Activated effector memory CD4-positive, alpha-beta T cell treated with anti-CD3 and anti-CD28 coated beads, Interleukin-2, amount 50 U/mL, for 16 hours (primary cell): ENCODE measurements at regions not wholly inside any gene's neighbourhood (a gene's known extent, or its start where the extent isn't known, plus 50 kb on each side); places are given as distances from the start of the nearest gene placed in this dataset.
"Not testable (repeated sequence)": the region's sequence is repeated elsewhere in the genome, so short reads cannot be mapped to it uniquely, and the experiment has no call there.

Experiments
- DNase-seq: peaks from one replicate; pipeline ENCODE4 v3.0.0-alpha.2; 2020

DNA sequence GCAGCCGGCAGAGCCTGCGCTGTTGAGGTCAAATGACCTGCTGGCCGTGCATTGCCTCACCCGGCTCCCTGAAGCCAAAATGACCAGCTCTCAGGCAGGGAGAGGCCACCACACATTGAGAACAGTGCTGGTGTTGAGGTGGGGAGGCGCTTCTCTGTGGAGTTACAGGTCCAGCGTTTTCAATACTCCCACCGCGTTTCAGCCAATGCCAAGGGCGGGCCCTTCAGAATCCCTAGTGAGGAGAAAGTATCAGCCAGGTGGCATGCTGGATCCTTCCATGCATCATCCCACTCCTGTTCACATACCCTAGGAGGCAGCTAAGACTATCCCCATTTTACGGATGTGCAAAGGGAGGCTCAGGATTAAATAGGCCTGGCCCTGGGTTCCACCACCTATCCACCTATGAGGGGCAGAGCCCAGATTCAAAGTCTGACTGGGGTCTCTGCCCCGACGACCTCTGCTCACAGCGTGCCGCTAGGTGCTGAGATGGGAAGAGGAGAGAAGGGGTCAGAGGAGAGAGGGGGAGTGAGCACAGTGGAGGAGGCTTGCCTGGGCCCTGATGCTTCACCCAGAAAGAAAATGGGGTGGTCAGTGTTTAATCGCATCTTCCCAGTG, 137.6 kb upstream of the ID2 start:
- DNase-seq, result peak; percentile 66

DNA sequence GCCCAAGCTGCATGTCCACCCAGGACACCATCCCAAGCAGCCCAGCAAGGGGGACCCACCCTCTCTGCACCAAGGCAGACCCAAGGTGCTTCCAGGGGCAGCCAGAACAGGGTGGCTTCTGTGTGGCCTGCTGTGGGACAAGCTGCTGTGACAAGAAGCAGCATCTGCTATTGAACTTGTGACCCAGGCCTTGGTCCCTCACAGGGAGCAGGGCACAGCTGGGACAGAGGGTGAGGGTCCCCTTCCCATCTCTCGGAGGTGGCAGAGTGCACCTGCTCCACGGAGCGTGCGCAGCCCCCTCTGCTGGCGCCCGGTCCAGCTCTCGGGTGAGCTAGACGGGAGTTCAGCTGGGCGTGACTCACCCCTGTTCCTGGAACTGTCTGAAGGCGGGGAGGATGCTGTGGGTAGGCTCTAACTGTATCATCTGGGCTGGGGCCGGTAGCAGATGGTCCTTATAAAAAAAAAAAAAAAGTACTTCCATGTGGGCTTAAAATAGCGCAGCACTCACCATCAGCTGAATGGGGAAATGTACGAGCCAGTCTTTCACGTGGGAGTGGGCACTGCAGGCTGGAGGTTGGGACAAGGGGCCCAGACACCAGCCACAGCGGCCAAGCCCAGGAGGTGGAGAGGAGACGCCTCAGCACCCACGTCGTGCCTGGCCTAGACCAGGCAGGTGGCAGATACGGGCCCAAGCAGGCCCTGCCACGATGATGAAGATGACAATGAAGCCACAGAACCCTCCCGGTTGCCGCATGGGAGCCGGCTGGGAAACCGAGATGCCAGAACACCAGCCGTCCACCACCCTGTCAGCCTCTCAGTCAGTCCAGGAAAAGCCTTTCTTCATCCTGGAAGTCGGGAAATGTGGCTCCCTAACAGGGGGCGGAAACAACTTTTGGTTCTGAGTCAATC, 136.8 kb upstream of the ID2 start:
- peak; percentile 95 for DNase-seq

DNA sequence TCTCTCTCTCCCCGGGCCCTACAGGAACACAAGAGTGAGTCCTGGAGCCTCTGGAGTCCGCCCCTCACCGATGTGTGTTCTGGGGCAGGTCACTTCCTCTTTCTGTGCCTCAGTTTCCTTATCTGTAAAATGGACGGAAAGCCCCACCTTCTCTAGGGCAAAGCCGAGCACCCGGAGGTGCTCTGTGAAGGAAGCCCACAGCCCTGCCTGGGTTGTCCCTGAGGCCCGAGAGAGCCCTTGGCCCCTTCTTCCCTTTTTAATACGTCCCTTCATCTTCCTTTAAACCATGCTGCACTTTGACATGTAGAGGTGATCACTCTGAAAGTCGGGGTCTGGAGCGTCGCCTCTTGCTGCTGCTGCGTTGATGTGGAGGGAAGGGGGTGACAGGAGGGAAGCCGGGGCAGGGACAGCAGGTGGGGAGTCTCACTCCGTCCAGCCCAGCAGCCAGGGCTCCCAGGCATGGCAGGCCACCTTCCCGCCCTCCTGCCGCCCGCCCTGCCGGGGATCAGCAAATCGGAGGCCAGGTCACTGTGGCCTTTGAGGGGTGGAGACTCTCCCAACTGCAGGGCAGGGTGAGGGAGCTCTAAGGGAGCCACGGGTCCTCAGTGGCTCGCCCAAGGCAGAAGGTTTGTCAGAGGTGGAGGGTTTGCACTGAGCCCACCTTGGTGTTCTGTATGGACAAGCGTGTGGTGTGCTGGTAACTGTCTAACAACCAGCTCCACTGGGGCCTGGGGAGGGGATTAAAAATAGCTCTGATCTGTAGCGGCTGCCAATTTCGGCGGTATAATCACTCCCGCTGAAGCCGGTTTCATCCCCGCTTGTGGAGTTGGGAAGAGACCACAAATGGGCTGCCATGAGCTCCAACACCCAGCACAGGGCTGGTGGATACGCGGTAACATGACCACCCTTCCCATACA, 135.9 kb upstream of the ID2 start:
- no peak for DNase-seq

DNA sequence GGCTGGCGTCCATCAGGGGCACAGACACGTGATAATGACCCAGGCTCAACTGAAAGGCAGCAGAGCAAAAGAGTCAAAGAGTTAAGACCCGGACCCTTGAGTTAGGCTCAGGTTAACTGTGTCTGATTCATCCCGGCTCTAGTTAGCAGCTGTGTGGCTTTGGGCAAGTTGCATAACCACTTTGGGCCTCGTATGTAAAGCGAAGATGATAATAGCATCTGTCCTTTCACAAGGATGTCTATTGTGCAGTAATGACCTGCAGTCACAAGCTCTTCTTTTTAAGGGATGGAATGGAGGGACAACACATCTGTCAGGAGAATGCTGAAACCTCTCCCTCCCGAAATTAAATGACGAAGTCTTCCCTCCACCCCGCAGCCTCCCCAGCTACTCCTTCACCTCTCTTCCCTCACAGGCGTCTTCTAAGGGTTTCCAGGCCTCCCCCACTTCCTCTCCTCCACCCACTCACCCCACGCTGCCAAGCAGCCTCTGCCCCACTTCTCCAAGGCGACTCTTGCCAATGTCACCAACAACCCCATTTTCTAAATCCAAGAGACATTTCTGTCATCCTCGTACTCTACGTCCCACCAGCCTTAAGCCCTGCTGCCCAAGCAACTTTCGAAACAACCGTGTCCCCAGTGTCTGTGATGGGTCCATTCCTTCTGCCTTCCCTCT, 135.1 kb upstream of the ID2 start:
- DNase-seq, result peak; percentile 63

DNA sequence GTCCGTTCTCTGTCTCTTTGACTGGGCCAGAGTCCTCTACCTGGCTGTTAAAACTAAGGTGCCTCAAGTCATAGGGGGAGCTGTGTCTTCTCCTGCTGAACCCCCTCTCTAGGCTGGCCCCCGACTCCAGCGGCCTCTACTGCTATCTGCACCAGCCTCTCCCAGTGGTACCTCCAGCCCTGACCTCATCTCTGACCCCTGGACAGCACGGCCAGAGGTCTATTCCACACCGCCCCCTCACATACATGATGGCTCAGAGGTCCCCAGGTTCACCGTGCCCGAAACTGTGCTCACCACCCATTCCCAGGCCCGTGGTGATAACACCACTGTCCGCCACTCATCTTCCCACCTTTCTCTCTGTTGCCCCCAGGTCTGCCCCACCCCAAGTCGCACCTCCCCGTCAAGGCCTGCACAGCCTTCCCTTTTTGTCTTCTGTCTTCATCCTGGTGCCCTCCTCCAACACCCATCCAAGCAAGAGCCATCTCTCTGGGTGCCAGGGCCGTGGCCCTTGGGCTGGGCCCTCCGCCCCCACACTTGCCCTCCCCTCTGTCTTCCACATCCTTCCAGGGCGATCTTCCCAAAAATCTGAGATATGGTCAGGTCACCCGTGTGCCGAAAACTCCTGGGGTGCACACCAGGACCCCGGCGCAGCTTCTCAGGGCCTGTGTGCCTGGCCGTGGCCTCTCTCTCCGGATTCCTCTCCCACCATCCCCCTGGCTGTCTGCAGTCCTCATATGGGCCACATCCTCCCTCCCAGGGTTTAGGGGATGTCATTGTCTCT, 134.4 kb upstream of the ID2 start:
- peak; percentile 38 for DNase-seq

DNA sequence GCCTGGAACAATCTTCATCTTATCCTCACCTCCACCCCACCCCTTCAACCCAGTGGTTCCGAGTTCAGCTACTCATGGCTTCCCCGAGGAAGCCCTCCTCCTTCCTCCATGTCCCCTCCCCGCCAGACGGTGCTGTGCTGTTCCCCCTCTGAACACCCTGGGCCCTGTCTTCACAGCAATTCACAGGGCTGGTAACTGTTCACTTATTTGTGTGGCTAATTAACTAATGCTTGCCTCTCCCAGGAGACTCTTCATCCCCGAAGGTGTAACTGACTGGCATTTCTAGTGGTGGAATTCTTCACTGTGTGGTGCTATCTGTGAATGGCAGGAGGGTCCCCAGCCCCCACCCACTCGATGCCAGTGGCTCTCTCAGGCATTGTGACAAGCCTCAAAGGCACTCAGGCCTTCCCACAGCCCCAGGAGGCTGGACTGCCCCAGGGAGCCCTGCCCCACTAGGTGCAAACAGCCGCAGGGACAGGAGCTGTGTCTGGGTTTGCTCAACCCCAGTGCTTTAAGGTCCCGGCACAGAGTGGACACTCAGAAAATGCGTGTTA, 133.7 kb upstream of the ID2 start:
- peak; percentile 42 for DNase-seq

DNA sequence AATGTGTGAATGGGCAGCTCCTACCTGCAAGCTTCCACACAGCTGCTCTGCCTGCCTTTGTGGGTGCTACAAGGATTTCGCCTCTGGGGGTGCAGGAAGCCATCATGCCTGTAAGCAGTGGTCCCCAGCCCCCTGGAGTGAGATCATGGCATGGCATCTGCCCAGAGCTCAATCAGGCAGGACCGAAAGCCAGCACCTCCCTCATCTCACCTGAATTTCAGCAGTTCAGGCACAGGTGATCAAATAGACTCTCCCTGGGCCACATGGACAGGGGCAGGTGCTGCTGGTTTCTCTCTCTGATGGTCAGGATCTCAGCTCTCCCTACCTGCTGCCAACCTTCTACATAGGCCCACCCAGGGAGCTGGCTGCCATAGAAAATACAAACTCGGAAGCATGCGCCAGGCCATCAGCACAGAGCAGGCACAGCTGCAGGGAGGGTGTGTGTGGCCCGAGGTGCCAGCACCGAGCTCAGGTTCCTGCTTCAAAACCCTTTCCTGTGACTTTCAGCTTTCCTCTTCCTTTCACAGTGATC, 133.2 kb upstream of the ID2 start:
- DNase-seq, result peak; percentile 59

DNA sequence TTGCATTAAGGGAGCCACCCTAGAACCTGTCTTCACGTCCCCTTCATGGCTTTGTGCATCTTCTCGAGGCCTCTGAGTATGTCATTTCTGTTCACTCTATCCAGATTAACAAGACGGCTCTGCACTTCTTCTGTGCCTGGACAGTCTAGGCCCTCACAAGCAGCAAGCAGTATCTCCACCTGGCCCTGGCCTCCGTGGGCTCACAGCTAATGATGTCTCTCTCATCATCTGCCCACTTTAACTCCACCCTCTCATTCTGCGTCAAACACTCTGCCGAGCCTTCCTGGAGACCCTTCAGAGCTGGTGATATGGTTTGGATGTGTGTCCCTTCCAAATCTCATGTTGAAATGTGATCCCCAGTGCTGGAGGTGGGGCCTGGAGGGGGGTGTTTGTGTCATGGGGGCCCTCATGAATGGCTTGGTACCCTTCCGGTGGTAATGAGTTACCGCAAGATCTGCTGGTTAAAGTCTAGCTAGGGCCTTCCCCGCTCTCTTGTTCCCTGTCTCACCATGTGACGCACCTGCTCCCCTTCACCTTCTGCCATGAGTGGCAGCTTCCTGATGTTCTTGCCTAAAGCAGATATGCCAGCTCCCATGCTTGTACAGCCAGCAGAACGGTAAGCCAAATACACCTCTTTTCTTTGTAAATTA, 132.5 kb upstream of the ID2 start:
- peak; percentile 44 for DNase-seq

DNA sequence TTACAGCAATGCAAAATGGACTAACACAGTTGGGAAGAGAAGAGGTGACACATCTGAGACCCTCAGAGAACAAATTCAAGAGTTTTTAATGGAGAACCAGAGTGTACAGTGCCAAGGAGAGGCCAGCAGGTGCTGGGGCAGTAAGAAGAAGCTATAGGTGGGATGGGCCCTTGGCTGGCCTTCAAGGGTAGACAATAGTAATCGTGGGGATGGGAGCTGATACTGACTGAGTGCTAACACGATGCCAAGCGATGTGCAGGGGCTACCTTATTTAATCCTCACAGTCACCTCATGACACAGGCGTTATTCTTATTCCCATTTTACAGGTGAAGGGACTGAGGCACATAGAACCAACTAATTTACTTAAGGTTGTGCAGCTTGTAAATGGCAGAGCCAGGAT, 131.9 kb upstream of the ID2 start:
- DNase-seq, result peak; percentile 25

DNA sequence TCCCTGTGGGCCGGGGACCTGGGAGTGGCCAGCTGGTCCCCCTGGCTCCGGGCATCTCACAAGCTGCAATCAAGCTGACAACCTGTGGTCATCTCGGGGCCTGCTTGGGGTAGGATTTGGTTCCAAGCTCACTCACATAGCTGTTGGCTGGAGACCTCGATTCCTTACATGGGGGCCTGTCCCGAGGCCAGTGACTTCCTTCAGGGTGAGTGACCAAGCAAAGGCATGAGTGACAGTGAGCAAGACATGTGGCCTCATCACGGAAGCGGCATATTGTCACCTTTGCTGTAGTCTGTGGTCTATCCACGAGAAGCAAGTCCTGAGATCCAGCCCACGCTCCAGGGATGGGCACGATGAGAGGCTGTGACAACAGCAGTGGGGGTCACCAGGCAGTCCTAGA, 131.4 kb upstream of the ID2 start:
- DNase-seq, result peak; percentile 50

DNA sequence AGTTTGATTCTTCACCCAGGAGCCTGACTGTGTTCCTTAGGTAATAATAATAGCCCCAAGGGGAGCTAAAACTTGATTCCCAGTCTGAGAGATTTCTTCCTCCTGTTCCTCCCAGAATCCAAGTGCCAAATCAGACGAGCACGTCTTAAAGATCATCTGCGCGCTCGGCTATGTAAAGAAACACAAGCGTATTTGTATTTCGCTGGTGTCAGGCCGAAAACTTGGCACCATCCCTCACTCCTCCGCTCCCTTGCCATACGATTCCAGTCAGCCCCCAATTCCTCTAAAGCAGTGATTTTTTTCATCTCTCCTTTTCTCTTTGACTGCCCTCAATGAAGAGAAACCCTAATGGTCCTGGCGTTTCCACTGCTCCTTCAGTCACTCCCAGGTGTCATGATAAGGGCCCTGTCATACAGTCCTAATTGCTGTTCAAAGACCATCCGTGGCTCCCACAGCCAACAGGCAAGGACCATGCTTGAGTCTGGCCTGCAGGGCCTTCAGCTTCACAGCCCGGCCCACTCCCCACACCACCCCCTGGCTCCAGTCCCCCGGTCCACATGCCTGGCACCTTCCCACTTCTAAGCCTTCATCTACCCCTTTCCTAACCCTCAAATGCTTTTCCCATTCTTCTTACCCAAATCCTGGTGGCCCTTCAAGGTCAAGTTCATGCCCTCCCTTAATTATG, 130.8 kb upstream of the ID2 start:
- DNase-seq, result peak; percentile 38

DNA sequence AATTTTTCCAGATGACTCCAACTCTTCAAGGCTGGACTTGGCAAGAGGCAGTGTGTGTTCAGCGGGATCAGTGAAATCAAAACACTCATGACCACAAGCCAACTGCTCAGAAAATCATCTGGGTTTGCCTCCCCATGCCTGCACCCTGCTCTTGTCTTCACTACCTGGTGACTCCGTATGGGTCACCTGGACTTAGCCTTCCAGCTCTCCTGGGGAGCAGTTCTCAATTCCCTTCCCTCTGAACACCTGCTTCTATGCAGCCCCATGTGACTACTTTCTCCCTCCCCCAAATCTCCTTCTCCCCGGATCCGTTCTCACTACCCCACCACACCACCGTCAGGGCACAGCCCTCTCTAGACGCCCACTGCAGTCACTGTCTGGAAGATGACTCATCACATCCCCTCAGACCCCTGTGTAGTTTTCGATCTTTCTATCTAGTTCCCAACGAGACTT, 130.2 kb upstream of the ID2 start:
- DNase-seq, result peak; percentile 64

DNA sequence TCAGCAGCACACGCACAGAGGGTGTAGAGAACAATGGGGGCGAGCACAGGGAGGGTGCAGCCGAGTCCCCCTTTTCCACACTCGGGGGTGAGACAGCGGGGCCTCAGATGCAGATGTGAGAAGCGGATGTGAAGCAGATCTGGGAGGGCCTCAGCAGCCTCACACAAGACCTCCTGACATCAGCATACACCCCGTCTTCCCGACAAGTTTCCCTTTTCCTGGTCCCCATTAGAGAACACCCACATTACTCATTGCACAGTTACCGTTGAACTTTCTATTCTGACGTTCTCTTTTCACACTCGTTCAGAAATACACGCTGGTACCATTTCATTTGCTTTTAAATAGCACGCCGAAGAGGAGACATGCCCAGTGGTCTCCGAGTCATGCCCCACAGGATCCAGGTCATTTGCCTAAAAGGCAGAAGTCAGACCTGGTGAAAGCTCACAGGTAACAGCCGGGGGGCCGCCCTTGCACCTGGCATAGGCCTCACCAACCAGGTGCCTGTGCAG, 129.5 kb upstream of the ID2 start:
- DNase-seq, result peak; percentile 39

DNA sequence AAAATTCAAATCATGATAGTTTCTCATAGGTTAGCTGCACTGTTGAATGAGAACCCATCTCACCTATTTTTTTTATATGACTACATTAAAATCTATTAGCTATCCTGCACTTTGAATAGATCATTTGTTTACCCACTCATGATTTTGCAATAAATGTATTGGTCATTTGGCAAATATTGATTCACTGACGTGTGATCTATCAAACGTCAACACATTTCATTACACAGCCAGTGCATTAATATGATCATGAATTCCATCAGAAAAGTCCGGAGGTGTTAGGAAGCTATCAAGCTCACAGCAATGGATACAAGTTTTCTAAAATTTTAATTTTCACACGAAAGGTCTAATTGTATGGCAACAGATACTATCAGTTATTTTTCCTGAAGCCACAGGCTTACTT, 128.2 kb upstream of the ID2 start:
- no peak for DNase-seq

DNA sequence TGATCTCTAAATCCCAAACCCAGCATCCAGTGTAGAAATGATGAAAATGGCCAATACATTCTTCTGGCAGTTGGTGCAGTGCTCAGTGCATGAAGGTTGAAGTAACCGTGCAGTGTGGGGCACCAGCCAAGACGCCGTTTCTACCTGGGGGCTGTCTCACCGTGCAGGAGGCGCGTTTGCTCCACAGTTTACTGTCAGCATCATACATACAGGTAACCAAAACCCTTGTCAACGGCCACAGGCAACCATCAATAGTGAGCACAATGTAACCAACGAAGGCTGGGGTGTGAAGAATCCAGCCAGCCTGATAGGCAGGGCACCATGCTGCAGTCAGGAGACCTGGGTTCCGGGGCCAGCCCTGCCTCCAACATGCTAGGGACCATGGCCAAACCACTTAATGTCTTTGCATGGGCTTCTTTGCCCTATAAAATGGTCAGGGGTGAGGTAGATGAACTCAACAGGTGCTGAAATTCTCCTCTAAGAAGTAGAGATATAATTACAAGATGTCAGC, 127.5 kb upstream of the ID2 start:
- peak; percentile 41 for DNase-seq

DNA sequence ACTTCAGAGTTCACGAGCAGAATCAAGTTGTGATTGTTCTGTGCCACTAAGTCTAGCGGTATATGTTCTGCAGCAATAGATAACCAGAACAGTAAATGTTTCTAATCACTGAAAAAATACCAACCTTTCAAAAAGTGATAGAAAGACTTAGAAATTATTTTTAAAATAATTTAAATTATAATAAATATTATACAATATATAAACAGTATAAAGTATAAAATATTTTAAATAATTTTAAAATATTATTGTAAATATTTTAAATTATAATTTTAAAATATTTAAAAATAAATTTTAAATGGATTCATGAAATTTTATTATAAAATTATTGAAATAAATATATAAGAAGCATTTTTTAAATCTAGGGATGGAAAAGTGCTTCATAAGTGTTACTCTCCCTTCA, 126.3 kb upstream of the ID2 start:
- DNase-seq, result no peak

DNA sequence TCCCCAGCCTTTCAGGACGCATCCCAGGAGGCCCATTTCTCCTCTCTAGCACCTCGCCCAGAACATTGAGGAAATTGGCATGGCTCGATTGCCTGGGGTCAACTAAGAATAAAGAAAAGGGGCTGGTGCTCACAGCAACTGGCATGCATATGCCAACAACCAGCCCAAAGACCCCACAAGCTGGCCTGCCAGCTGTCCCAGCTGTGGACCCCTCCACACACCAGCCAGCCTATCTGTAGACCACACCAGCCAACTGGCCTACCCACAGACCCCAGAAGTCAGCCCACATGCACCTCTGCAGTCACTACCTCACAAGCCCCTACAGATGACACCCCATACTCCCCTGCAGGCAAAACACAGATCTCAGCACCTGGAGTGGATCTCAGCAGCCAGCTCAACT, 123.8 kb upstream of the ID2 start:
- peak; percentile 53 for DNase-seq

DNA sequence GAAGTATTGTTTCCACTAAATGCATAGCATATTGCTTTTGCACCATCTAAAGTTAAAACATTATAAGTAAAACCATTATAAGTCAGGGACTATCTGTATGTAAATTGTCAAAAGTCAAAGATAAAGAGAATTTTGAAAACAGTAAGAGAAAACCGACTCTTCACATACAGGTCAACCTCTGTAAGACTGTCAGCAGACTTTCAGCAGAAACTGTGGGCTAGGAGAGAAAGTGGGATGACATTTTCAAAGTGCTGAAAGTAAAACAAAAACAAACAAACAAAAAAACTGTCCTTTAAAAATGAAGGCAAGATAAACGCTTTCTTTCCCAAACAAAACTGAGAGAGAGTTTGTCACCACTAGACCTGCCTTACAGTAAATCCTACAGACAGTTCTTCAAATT, 122.9 kb upstream of the ID2 start:
- no peak for DNase-seq

DNA sequence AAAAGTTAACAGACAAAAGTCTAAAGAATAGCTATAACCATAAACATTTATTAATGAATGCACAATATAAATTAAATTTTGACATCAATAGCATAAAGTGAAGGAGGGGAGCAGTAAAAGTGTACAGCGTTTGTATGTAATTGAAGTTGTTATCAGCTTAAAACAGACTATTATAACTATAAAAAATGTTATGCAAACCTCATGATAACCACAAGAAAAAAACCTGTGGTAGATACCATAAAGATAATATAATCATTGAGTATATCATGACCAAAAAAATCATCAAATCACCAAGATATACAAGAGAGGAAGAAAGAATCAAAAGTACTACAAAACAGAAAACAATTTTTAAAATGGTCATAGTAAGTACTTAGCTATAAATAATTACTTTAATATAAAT, 122.1 kb upstream of the ID2 start:
- DNase-seq, result no peak

DNA sequence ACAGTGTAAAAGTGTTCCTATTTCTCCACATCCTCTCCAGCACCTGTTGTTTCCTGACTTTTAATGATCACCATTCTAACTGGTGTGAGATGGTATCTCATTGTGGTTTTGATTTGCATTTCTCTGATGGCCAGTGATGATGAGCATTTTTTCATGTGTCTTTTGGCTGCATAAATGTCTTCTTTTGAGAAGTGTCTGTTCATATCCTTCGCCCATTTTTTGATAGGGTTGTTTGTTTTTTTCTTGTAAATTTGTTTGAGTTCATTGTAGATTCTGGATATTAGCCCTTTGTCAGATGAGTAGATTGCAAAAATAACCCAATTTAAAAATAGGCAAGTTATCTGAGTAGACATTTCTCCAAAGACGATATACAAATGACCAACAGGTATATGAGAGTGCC, 120.2 kb upstream of the ID2 start:
- not testable (repeated sequence) for DNase-seq
